ENCODE measurements at regions not wholly inside any gene's neighbourhood (a gene's known extent, or its start where the extent isn't known, plus 50 kb on each side); places are given as distances from the start of the nearest gene placed in this dataset.

- ChIA-PET CTCF (no interaction called here), POLR2A (no interaction called here)
- H3K4me1 Mint-ChIP-seq, result no peaks in the 10 kb centered on the region
- H3K27me3 Mint-ChIP-seq, result no peaks in the 10 kb centered on the region
- no peaks in the 10 kb centered on the region for H3K9me3 Mint-ChIP-seq
- DNase-seq, result no peak
- H3K36me3 Mint-ChIP-seq (ENCODE audit: low read depth), result no peaks in the 10 kb centered on the region
- H3K27ac Mint-ChIP-seq, result no peak overlapping the region
- no peak overlapping the region for H3K4me3 Mint-ChIP-seq
These were observed 304.2 kb downstream of the INSC start for GRCh38 chr11:15418921-15419320.

DNA sequence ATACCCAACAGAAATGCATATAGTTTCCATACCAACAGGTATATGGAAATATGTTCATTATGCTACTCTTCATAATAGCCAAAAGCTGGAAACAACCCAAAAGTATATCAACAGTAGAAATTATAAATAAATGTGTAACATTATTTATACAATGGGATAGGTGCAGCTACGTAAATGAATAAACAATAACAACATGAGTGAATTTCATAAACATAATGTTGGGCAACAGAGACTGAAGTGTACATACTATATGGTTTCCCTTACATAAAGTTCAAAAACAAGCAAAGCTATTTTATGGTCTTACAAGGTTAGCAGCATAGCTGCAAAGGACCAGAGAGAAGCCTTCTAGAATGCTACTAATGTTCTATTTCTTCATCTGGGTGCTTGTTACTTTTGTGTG lies 305.0 kb downstream of the INSC start:
- Mint-ChIP-seq H3K27ac (no peak overlapping the region), H3K4me3 (no peak overlapping the region), H3K4me1 (no peaks in the 10 kb centered on the region), H3K36me3 (ENCODE audit: low read depth) (no peaks in the 10 kb centered on the region), H3K9me3 (no peaks in the 10 kb centered on the region), H3K27me3 (no peaks in the 10 kb centered on the region)
- ChIA-PET CTCF (no interaction called here), POLR2A (no interaction called here)
- DNase-seq, result no peak

GRCh38 chr11:15430381-15430780 lies 315.7 kb downstream of the INSC start:
- ChIA-PET POLR2A (no interaction called here), CTCF (no interaction called here)
- H3K36me3 Mint-ChIP-seq (ENCODE audit: low read depth), result no peaks in the 10 kb centered on the region
- H3K27me3 Mint-ChIP-seq, result no peaks in the 10 kb centered on the region
- no peak for DNase-seq
- no peaks in the 10 kb centered on the region for H3K9me3 Mint-ChIP-seq
- no peaks in the 10 kb centered on the region for H3K4me1 Mint-ChIP-seq
- H3K4me3 Mint-ChIP-seq, result no peak overlapping the region
- H3K27ac Mint-ChIP-seq, result no peak overlapping the region

DNA sequence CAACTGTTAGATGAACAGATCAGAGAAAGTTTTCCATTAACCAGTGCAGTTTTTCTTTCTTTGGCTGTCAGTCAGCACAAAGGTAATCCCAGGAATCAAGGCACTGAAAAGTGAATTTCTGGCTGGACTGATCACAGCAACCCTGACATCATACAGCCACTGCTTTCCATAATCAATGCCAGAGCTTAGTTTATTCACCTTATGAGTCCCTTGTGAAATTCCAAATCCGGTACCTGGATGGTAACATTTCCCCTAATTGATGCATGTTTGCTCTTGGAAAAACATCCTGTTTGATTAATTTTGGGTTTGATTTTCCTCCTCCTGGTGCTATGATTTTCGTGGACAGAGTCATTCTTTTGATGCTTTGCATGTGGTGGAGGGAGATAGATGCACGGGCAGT lies 319.8 kb downstream of the INSC start:
- CTCF ChIA-PET, result no interaction called here

DNA sequence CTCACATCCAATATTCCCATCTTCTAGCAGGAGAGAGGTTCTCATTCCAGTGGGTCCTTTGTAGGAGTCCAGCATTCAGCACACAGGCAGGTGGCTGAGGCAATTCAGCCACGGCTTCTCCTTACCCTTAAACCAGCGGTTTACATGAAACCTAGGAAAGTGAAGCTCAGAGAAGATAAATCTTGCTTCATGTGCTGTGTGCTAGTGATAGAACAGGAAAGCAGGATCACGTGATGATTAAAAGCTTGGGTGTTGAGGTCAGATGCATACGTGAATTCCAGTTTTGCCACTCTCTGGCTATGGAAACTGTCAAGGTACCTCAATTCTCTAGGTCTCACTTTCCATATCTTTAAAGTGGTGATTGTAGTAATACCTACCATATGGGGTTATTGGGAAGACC lies 331.6 kb downstream of the INSC start:
- Mint-ChIP-seq H3K9me3 (no peaks in the 10 kb centered on the region), H3K27me3 (no peaks in the 10 kb centered on the region), H3K27ac (no peak overlapping the region), H3K4me1 (no peaks in the 10 kb centered on the region), H3K4me3 (no peak overlapping the region), H3K36me3 (ENCODE audit: low read depth) (no peaks in the 10 kb centered on the region)
- ChIA-PET CTCF (interaction anchor here (0.6 kb wide), 1 partner anchor 29 kb away, joined by 4 read pairs; no protein-coding TSS in a partner anchor), POLR2A (no interaction called here)
- no peak for DNase-seq

More for the DNA sequence above, 319.8 kb downstream of the INSC start:
- POLR2A ChIA-PET, result no interaction called here
- H3K27ac Mint-ChIP-seq, result no peak overlapping the region
- H3K9me3 Mint-ChIP-seq, result no peaks in the 10 kb centered on the region
- no peaks in the 10 kb centered on the region for H3K36me3 Mint-ChIP-seq (ENCODE audit: low read depth)
- no peak overlapping the region for H3K4me3 Mint-ChIP-seq
- H3K27me3 Mint-ChIP-seq, result no peaks in the 10 kb centered on the region
- no peaks in the 10 kb centered on the region for H3K4me1 Mint-ChIP-seq
- DNase-seq, result no peak

- DNase-seq, result no peak
- Mint-ChIP-seq H3K27me3 (no peaks in the 10 kb centered on the region), H3K36me3 (ENCODE audit: low read depth) (no peaks in the 10 kb centered on the region), H3K9me3 (no peaks in the 10 kb centered on the region), H3K4me3 (no peak overlapping the region), H3K4me1 (no peaks in the 10 kb centered on the region), H3K27ac (no peak overlapping the region)
- ChIA-PET POLR2A (no interaction called here), CTCF (no interaction called here)
These were observed 332.2 kb downstream of the INSC start for GRCh38 chr11:15446929-15447328.

GRCh38 chr11:15451713-15452112 lies 337.0 kb downstream of the INSC start:
- Mint-ChIP-seq H3K4me1 (no peaks in the 10 kb centered on the region), H3K4me3 (no peak overlapping the region), H3K36me3 (ENCODE audit: low read depth) (no peaks in the 10 kb centered on the region), H3K27ac (no peak overlapping the region), H3K9me3 (no peaks in the 10 kb centered on the region), H3K27me3 (no peaks in the 10 kb centered on the region)
- CTCF ChIA-PET, result no interaction called here
- POLR2A ChIA-PET, result no interaction called here
- DNase-seq, result no peak

DNA sequence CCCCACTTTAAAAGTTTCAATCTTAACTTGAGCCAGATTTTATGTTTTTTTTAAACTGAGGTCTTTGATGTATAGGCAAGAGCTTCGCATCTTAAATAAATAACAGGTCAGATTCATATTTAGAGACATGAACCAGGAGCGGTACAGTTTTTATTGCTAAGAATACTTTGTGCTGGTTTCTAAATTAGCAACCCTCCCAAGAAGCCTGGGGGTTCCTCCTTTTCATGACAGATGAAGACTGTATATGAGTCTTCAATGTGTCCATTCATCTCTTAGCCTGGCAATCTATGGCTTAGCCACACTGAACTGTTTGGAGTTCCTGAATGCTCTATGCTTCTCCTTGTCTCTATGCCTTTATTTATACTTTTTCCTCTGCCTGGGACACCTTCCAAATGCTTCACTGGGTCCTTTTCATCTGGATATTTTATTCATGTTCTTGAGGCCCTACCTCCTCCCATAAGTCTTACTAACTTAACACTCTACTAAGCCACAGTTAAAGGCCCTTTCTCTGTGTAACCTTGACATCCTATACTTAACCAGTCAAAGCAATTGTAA lies 338.6 kb downstream of the INSC start:
- no peaks in the 10 kb centered on the region for H3K9me3 Mint-ChIP-seq
- ChIA-PET CTCF (no interaction called here), POLR2A (no interaction called here)
- no peaks in the 10 kb centered on the region for H3K36me3 Mint-ChIP-seq (ENCODE audit: low read depth)
- H3K27me3 Mint-ChIP-seq, result no peaks in the 10 kb centered on the region
- H3K4me1 Mint-ChIP-seq, result no peaks in the 10 kb centered on the region
- no peak overlapping the region for H3K27ac Mint-ChIP-seq
- DNase-seq, result no peak
- no peak overlapping the region for H3K4me3 Mint-ChIP-seq

GRCh38 chr11:15468466-15468865 lies 353.7 kb downstream of the INSC start:
- no peak for DNase-seq
- Mint-ChIP-seq H3K27ac (no peak overlapping the region), H3K9me3 (no peaks in the 10 kb centered on the region), H3K4me3 (no peak overlapping the region), H3K36me3 (ENCODE audit: low read depth) (no peaks in the 10 kb centered on the region), H3K27me3 (no peaks in the 10 kb centered on the region), H3K4me1 (no peaks in the 10 kb centered on the region)
- CTCF ChIA-PET, result no interaction called here
- POLR2A ChIA-PET, result no interaction called here

GRCh38 chr11:15471048-15471894 lies 356.5 kb downstream of the INSC start:
- H3K9me3 Mint-ChIP-seq, result no peaks in the 10 kb centered on the region
- no peak overlapping the region for H3K4me3 Mint-ChIP-seq
- no peaks in the 10 kb centered on the region for H3K27me3 Mint-ChIP-seq
- H3K36me3 Mint-ChIP-seq (ENCODE audit: low read depth), result no peaks in the 10 kb centered on the region
- POLR2A ChIA-PET, result no interaction called here
- DNase-seq, result no peak
- CTCF ChIA-PET, result no interaction called here
- H3K27ac Mint-ChIP-seq, result no peak overlapping the region
- H3K4me1 Mint-ChIP-seq, result no peaks in the 10 kb centered on the region

GRCh38 chr11:15471895-15472799 lies 357.4 kb downstream of the INSC start:
- Mint-ChIP-seq H3K27me3 (no peaks in the 10 kb centered on the region), H3K4me3 (no peak overlapping the region), H3K9me3 (no peaks in the 10 kb centered on the region), H3K36me3 (ENCODE audit: low read depth) (no peaks in the 10 kb centered on the region), H3K4me1 (no peaks in the 10 kb centered on the region), H3K27ac (no peak overlapping the region)
- CTCF ChIA-PET, result interaction anchor here (1.3 kb wide), 1 partner anchor 12 kb away, joined by 3 read pairs; no protein-coding TSS in a partner anchor
- no peak for DNase-seq
- POLR2A ChIA-PET, result no interaction called here

- Mint-ChIP-seq H3K27me3 (no peaks in the 10 kb centered on the region), H3K36me3 (ENCODE audit: low read depth) (no peaks in the 10 kb centered on the region), H3K4me1 (no peaks in the 10 kb centered on the region), H3K9me3 (no peaks in the 10 kb centered on the region), H3K27ac (no peak overlapping the region), H3K4me3 (no peak overlapping the region)
- POLR2A ChIA-PET, result no interaction called here
- DNase-seq, result no peak
- CTCF ChIA-PET, result interaction anchor here (1.3 kb wide), 1 partner anchor 10 kb away, joined by 3 read pairs; no protein-coding TSS in a partner anchor
These were observed 359.5 kb downstream of the INSC start for GRCh38 chr11:15473954-15474837.

Measured in activated CD4-positive, alpha-beta T cell treated with anti-CD3 and anti-CD28 coated beads, Interleukin-2, amount 10 ng/mL, durations not matched to agents 7 days and 5 days (primary cell).